Fibroblast of skin of left quadriceps (primary cell): ENCODE measurements at regions not wholly inside any gene's neighbourhood (a gene's known extent, or its start where the extent isn't known, plus 50 kb on each side); places are given as distances from the start of the nearest gene placed in this dataset.

Experiments used
- DNase-seq, 2 experiments: peaks; one replicate each; pipeline ENCODE4 v3.0.0-alpha.2; 2013; ENCODE audit warnings: low read depth in 2 of 2

GRCh38 chr13:105936816-105937215 lies 598.6 kb downstream of the EFNB2 start:
- peak; percentile 47 to 56 for DNase-seq

GRCh38 chr13:105929505-105929904 lies 606.0 kb downstream of the EFNB2 start:
- no peak for DNase-seq

- DNase-seq, result no peak
These were observed 606.6 kb downstream of the EFNB2 start for GRCh38 chr13:105928901-105929300.

GRCh38 chr13:105928048-105928447 lies 607.4 kb downstream of the EFNB2 start:
- DNase-seq, result no peak

GRCh38 chr13:105925496-105925895 lies 610.0 kb downstream of the EFNB2 start:
- peak; percentile 45 to 51 for DNase-seq

GRCh38 chr13:105921711-105922110 lies 613.8 kb downstream of the EFNB2 start:
- no peak for DNase-seq

- no peak for DNase-seq
These were observed 615.1 kb downstream of the EFNB2 start for GRCh38 chr13:105920370-105920769.

- DNase-seq, result no peak
These were observed 616.4 kb downstream of the EFNB2 start for GRCh38 chr13:105918842-105919741.

- no peak for DNase-seq
These were observed 620.2 kb downstream of the EFNB2 start for GRCh38 chr13:105915146-105915850.

GRCh38 chr13:105914291-105915036 lies 621.0 kb downstream of the EFNB2 start:
- peak; percentile 84 to 85 for DNase-seq

- no peak for DNase-seq
These were observed 626.9 kb downstream of the EFNB2 start for GRCh38 chr13:105908586-105908985.

GRCh38 chr13:105907319-105908019 lies 628.0 kb downstream of the EFNB2 start:
- DNase-seq, result no peak

GRCh38 chr13:105906746-105907145 lies 628.7 kb downstream of the EFNB2 start:
- DNase-seq, result no peak

GRCh38 chr13:105904034-105904742 lies 631.3 kb downstream of the EFNB2 start:
- DNase-seq, result no peak

GRCh38 chr13:105902396-105902795 lies 633.1 kb downstream of the EFNB2 start:
- DNase-seq, result no peak

GRCh38 chr13:105897575-105897974 lies 637.9 kb downstream of the EFNB2 start:
- DNase-seq, result no peak

GRCh38 chr13:105894697-105895096 lies 640.8 kb downstream of the EFNB2 start:
- DNase-seq, result no peak

- DNase-seq, result no peak
These were observed 645.0 kb downstream of the EFNB2 start for GRCh38 chr13:105890509-105890908.

GRCh38 chr13:105878119-105878700 lies 657.3 kb downstream of the EFNB2 start:
- DNase-seq, result no peak

- no peak for DNase-seq
These were observed 660.6 kb downstream of the EFNB2 start for GRCh38 chr13:105874814-105875213.

GRCh38 chr13:105871768-105872167 lies 663.7 kb downstream of the EFNB2 start:
- no peak for DNase-seq
